K562 (cell line): ENCODE measurements at regions not wholly inside any gene's neighbourhood (a gene's known extent, or its start where the extent isn't known, plus 50 kb on each side); places are given as distances from the start of the nearest gene placed in this dataset.
A peak's percentile ranks its signal among the peaks of the same experiment; 100 is the strongest.
"Not testable (repeated sequence)": the region's sequence is repeated elsewhere in the genome, so short reads cannot be mapped to it uniquely, and the experiment has no call there.

Experiments used
- ATF1 ChIP-seq, 2 experiments: fragments of 450-650 bp in 1 of 2; IDR thresholded peaks; 2 replicates each; pipeline ENCODE4 v1.6.1; 2016; ENCODE audit warnings: missing compliant biosample characterization in 1 of 2, missing genetic modification characterization in 1 of 2
- ATF7 ChIP-seq: fragments of 450-650 bp; IDR thresholded peaks from 2 replicates; pipeline ENCODE4 v1.7.1; 2014; ENCODE audit warnings: mild to moderate bottlenecking, moderate library complexity
- CXXC5 ChIP-seq: fragments of 250-450 bp; sonication (Bioruptor Pico); IDR thresholded peaks from 2 replicates; pipeline ENCODE4 v1.8.0; 2022; ENCODE audit warnings: inconsistent platforms, mild to moderate bottlenecking, moderate library complexity
- FOXA1 ChIP-seq: fragments of 450-650 bp; IDR thresholded peaks from 2 replicates; pipeline ENCODE4 v1.6.1; 2016; ENCODE audit warnings: mild to moderate bottlenecking, borderline replicate concordance
- FOXK2 ChIP-seq, 2 experiments: fragments of 450-650 bp; IDR thresholded peaks in 1 of 2; conservative IDR thresholded peaks in 1 of 2; 2 replicates each; pipeline ENCODE4 v1.6.1; 2016; ENCODE audit warnings: low read depth in 2 of 2, mild to moderate bottlenecking in 1 of 2
- GABPA ChIP-seq: fragments of 200-800 bp; sonication (Bioruptor generic); conservative IDR thresholded peaks from 2 replicates; pipeline ENCODE4 v1.6.1; 2016; ENCODE audit warnings: low read depth, missing genetic modification characterization, missing compliant biosample characterization
- NR2C1 ChIP-seq, 2 experiments: fragments of 450-650 bp; IDR thresholded peaks; 2 replicates each; pipeline ENCODE4 v1.6.1; 2017; ENCODE audit warnings: mild to moderate bottlenecking in 2 of 2, antibody characterized with exemption in 1 of 2, inconsistent platforms in 1 of 2, missing compliant biosample characterization in 1 of 2, missing genetic modification characterization in 1 of 2
- PHF8 ChIP-seq: fragments of 200-600 bp; sonication (generic); IDR thresholded peaks from 2 replicates; pipeline ENCODE4 v1.6.1; 2012; ENCODE audit warnings: mixed run types, mild to moderate bottlenecking, inconsistent platforms, low read length, moderate library complexity, borderline replicate concordance
- POLR2A ChIP-seq: fragments of 450-650 bp; conservative IDR thresholded peaks from 2 replicates; pipeline ENCODE4 v1.6.1; 2016
- RB1 ChIP-seq: fragments of 450-650 bp; IDR thresholded peaks from 2 replicates; pipeline ENCODE4 v1.6.1; 2017; ENCODE audit warnings: low read depth, mild to moderate bottlenecking
- RBFOX2 ChIP-seq: fragments of 200-400 bp; formaldehyde crosslinking; IDR thresholded peaks from 2 replicates; pipeline ENCODE4 v1.6.1; 2017; ENCODE audit warnings: low read depth, mild to moderate bottlenecking, low read length, moderate library complexity
- SOX6 ChIP-seq: fragments of 450-650 bp; IDR thresholded peaks from 2 replicates; pipeline ENCODE4 v1.6.1; 2014; ENCODE audit warnings: mild to moderate bottlenecking
- TAF9B ChIP-seq: fragments of 450-650 bp; IDR thresholded peaks from 2 replicates; pipeline ENCODE4 v1.6.1; 2018; ENCODE audit warnings: mild to moderate bottlenecking; ENCODE audit not compliant: partially characterized antibody
- TFAP4 ChIP-seq: sonication (generic); formaldehyde crosslinking; IDR thresholded peaks from 2 replicates; pipeline ENCODE4 v1.8.0; 2022; ENCODE audit warnings: missing genetic modification reagents, mild to moderate bottlenecking, moderate library complexity, borderline replicate concordance
- YY1 ChIP-seq, 3 experiments: IDR thresholded peaks; 2 replicates each; pipeline ENCODE4 v1.6.1; 2011; ENCODE audit warnings: low read length in 2 of 3, mild to moderate bottlenecking in 2 of 3, moderate library complexity in 2 of 3, borderline replicate concordance in 1 of 3, control low read depth in 1 of 3, low read depth in 1 of 3; ENCODE audit not compliant: insufficient read depth in 3 of 3, insufficient replicate concordance in 2 of 3, control insufficient read depth in 1 of 3, insufficient read length in 1 of 3; ENCODE audit errors: extremely low read depth in 1 of 3
- ZBTB40 ChIP-seq, 2 experiments: fragments of 450-650 bp in 1 of 2; sonication (generic) in 1 of 2; formaldehyde crosslinking in 1 of 2; IDR thresholded peaks; 2 replicates each; pipeline versions ENCODE4 v1.7.1 to v1.9.0; 2016 to 2022; ENCODE audit warnings: inconsistent platforms in 1 of 2, mild to moderate bottlenecking in 1 of 2, missing genetic modification reagents in 1 of 2

GRCh38 chr3:187890405-187890752 lies 145.1 kb upstream of the BCL6 start (continued):
- TF ChIP-seq RB1 (peak; percentile 37; the same call in 1 of the 2 replicates), TAF9B (peak; percentile 70), TFAP4 (peak; percentile 24; the same call in 1 of the 2 replicates), ATF7 (0 out of 2 replicates have a peak, but pooled peaks have one; percentile 24), RBFOX2 (peak; percentile 26; the same call in 1 of the 2 replicates), POLR2A (peak; percentile 72), ZBTB40 (IDR thresholded peaks at IDR 0.05) (peak; percentile 57; the same call in 1 of the 2 replicates), FOXK2 (conservative IDR thresholded peaks at IDR 0.05 in 1 of 2, IDR thresholded peaks at IDR 0.05 in 1 of 2; ENCODE audit: low read depth in 2 of 2) (peak; percentile 72 to 85), NR2C1 (IDR thresholded peaks at IDR 0.05) (peak; percentile 54), NR2C1 (tag; IDR thresholded peaks at IDR 0.05) (peak; percentile 50; the same call in 1 of the 2 replicates), FOXA1 (0 out of 2 replicates have a peak, but pooled peaks have one; percentile 30), SOX6 (0 out of 2 replicates have a peak, but pooled peaks have one; percentile 33), YY1 (IDR thresholded peaks at IDR 0.05; ENCODE audit: borderline replicate concordance in 1 of 3, control insufficient read depth in 1 of 3, extremely low read depth in 1 of 3, insufficient read depth in 3 of 3, insufficient read length in 1 of 3, insufficient replicate concordance in 2 of 3, low read depth in 1 of 3, low read length in 2 of 3) (peak in 1 of 3 experiments; percentile 9), PHF8 (peak; percentile 22; the same call in 1 of the 2 replicates), GABPA (tag) (peak; percentile 57), CXXC5 (0 out of 2 replicates have a peak, but pooled peaks have one; percentile 25), ATF1 (tag; IDR thresholded peaks at IDR 0.05) (peak; percentile 14; the same call in 1 of the 2 replicates)
- not testable (repeated sequence) for TF ChIP-seq ZBTB40, ATF1 (CRISPR knock-in tag; IDR thresholded peaks at IDR 0.05)
